ENCODE measurements at regions not wholly inside any gene's neighbourhood (a gene's known extent, or its start where the extent isn't known, plus 50 kb on each side); places are given as distances from the start of the nearest gene placed in this dataset.

DNA sequence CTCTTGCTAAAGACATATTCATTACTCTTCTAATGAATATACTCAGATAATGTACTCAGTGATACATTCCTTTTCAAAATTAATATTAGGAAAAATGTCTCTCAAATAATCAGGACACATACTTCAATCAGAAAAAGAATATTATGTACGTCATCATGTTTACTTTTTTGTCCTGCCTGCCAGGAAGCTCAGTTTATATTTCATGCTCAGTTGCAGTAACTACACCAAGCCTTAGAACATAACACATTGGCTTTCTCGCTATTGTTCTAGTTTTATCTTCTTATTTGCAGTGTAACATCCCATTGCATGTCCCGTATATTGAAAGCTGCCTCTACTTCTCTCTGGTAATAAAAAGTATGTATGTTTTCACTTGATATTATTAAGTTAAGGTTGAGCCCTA is 181.5 kb upstream of the LPP start:
- H3K4me1 ChIP-seq (ENCODE audit: control insufficient read depth, insufficient read depth, low read length): peaks cover 14% of the 10 kb centered on the region
- DNase-seq (ENCODE audit: low read depth, low spot score) (no peak), FAIRE-seq (no peak), ATAC-seq (no peak)
- SMC1A ChIA-PET (ENCODE audit: uncharacterized antibody, unreplicated experiment): interaction anchor here (1.0 to 1.2 kb wide), 2 partner anchors 45 to 54 kb away, joined by 3 to 4 read pairs; no protein-coding TSS in a partner anchor
- POLR2A ChIA-PET: interaction anchor here (0.5 to 0.7 kb wide), 2 partner anchors 172 to 422 kb away, joined by 3 to 5 read pairs; no protein-coding TSS in a partner anchor
- H3K79me2 ChIP-seq (ENCODE audit: control insufficient read depth, insufficient read depth, low read length): no peaks in the 10 kb centered on the region
- H3K36me3 ChIP-seq (ENCODE audit: control insufficient read depth in 2 of 2, insufficient read depth in 2 of 2, low read length in 1 of 2): no peaks in the 10 kb centered on the region
- H3K9me3 ChIP-seq (replicated peaks; ENCODE audit: control insufficient read depth, insufficient read depth, low read length): no peaks in the 10 kb centered on the region
- no peak overlapping the region for H3K4me3 ChIP-seq
- 0% methylated on average over 3 of the region's 3 CpGs for WGBS (ENCODE audit: insufficient coverage, insufficient replicate concordance, low lambda C conversion rate, missing lambda C conversion rate)
- BruUV-seq (replicated peaks): no TSS peak
- no peak overlapping the region for H3K9ac ChIP-seq (ENCODE audit: control insufficient read depth, insufficient read depth, low read length)
- CTCF ChIA-PET: interaction anchor here (0.9 kb wide), 2 partner anchors 225 to 257 kb away, joined by 3 read pairs; no protein-coding TSS in a partner anchor
- H2AFZ ChIP-seq (ENCODE audit: control insufficient read depth, low read depth, low read length): no peak overlapping the region
- H3K4me2 ChIP-seq (ENCODE audit: control insufficient read depth, insufficient read depth): no peak overlapping the region
- no peaks in the 10 kb centered on the region for H4K20me1 ChIP-seq (ENCODE audit: control insufficient read depth, insufficient read depth)
- intact Hi-C loops (cut with micrococcal nuclease; ENCODE audit: unreplicated experiment): loop anchor here (10.0 kb wide), 1 partner anchor 228 kb away; the partner anchor contains the start of gene BCL6
- H3K27me3 ChIP-seq (replicated peaks in 1 of 2; ENCODE audit: control insufficient read depth in 2 of 2, insufficient read depth in 2 of 2, low read length in 1 of 2): peaks cover 2 to 4% of the 10 kb centered on the region in 2 experiments; a peak in 3 of 4 replicates
- RAD21 ChIA-PET (ENCODE audit: unreplicated experiment): no interaction called here
- no peak overlapping the region for H3K27ac ChIP-seq (ENCODE audit: control insufficient read depth, insufficient read depth)
- in situ Hi-C loops (cut with MboI): no loop called here
- TF ChIP-seq, protein P1, sequence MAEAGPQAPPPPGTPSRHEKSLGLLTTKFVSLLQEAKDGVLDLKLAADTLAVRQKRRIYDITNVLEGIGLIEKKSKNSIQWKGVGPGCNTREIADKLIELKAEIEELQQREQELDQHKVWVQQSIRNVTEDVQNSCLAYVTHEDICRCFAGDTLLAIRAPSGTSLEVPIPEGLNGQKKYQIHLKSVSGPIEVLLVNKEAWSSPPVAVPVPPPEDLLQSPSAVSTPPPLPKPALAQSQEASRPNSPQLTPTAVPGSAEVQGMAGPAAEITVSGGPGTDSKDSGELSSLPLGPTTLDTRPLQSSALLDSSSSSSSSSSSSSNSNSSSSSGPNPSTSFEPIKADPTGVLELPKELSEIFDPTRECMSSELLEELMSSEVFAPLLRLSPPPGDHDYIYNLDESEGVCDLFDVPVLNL (IDR thresholded peaks at IDR 0.05; ENCODE audit: low read depth, low read length): no peak
- TF ChIP-seq CREM (IDR thresholded peaks at IDR 0.05; ENCODE audit: low read depth) (no peak), NFIC (IDR thresholded peaks at IDR 0.05; ENCODE audit: low read depth, low read length) (no peak), BACH1 (IDR thresholded peaks at IDR 0.05; ENCODE audit: borderline replicate concordance) (no peak), RBBP5 (conservative IDR thresholded peaks at IDR 0.05) (no peak), TCF7 (IDR thresholded peaks at IDR 0.05; ENCODE audit: borderline replicate concordance) (no peak), SIN3A (IDR thresholded peaks at IDR 0.05; ENCODE audit: low read depth, low read length) (no peak), KLF5 (IDR thresholded peaks at IDR 0.05; ENCODE audit: partially characterized antibody) (no peak), RB1 (IDR thresholded peaks at IDR 0.05; ENCODE audit: borderline replicate concordance) (no peak), POLR2A (IDR thresholded peaks at IDR 0.05; ENCODE audit: low read depth, low read length) (no peak)
- TF ChIP-seq, protein P2, sequence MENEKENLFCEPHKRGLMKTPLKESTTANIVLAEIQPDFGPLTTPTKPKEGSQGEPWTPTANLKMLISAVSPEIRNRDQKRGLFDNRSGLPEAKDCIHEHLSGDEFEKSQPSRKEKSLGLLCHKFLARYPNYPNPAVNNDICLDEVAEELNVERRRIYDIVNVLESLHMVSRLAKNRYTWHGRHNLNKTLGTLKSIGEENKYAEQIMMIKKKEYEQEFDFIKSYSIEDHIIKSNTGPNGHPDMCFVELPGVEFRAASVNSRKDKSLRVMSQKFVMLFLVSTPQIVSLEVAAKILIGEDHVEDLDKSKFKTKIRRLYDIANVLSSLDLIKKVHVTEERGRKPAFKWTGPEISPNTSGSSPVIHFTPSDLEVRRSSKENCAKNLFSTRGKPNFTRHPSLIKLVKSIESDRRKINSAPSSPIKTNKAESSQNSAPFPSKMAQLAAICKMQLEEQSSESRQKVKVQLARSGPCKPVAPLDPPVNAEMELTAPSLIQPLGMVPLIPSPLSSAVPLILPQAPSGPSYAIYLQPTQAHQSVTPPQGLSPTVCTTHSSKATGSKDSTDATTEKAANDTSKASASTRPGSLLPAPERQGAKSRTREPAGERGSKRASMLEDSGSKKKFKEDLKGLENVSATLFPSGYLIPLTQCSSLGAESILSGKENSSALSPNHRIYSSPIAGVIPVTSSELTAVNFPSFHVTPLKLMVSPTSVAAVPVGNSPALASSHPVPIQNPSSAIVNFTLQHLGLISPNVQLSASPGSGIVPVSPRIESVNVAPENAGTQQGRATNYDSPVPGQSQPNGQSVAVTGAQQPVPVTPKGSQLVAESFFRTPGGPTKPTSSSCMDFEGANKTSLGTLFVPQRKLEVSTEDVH (IDR thresholded peaks at IDR 0.05; ENCODE audit: low read depth, partially characterized antibody): no peak
- TF ChIP-seq, protein P3, sequence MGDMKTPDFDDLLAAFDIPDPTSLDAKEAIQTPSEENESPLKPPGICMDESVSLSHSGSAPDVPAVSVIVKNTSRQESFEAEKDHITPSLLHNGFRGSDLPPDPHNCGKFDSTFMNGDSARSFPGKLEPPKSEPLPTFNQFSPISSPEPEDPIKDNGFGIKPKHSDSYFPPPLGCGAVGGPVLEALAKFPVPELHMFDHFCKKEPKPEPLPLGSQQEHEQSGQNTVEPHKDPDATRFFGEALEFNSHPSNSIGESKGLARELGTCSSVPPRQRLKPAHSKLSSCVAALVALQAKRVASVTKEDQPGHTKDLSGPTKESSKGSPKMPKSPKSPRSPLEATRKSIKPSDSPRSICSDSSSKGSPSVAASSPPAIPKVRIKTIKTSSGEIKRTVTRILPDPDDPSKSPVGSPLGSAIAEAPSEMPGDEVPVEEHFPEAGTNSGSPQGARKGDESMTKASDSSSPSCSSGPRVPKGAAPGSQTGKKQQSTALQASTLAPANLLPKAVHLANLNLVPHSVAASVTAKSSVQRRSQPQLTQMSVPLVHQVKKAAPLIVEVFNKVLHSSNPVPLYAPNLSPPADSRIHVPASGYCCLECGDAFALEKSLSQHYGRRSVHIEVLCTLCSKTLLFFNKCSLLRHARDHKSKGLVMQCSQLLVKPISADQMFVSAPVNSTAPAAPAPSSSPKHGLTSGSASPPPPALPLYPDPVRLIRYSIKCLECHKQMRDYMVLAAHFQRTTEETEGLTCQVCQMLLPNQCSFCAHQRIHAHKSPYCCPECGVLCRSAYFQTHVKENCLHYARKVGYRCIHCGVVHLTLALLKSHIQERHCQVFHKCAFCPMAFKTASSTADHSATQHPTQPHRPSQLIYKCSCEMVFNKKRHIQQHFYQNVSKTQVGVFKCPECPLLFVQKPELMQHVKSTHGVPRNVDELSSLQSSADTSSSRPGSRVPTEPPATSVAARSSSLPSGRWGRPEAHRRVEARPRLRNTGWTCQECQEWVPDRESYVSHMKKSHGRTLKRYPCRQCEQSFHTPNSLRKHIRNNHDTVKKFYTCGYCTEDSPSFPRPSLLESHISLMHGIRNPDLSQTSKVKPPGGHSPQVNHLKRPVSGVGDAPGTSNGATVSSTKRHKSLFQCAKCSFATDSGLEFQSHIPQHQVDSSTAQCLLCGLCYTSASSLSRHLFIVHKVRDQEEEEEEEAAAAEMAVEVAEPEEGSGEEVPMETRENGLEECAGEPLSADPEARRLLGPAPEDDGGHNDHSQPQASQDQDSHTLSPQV (IDR thresholded peaks at IDR 0.05): no peak
- TF ChIP-seq, protein P4, sequence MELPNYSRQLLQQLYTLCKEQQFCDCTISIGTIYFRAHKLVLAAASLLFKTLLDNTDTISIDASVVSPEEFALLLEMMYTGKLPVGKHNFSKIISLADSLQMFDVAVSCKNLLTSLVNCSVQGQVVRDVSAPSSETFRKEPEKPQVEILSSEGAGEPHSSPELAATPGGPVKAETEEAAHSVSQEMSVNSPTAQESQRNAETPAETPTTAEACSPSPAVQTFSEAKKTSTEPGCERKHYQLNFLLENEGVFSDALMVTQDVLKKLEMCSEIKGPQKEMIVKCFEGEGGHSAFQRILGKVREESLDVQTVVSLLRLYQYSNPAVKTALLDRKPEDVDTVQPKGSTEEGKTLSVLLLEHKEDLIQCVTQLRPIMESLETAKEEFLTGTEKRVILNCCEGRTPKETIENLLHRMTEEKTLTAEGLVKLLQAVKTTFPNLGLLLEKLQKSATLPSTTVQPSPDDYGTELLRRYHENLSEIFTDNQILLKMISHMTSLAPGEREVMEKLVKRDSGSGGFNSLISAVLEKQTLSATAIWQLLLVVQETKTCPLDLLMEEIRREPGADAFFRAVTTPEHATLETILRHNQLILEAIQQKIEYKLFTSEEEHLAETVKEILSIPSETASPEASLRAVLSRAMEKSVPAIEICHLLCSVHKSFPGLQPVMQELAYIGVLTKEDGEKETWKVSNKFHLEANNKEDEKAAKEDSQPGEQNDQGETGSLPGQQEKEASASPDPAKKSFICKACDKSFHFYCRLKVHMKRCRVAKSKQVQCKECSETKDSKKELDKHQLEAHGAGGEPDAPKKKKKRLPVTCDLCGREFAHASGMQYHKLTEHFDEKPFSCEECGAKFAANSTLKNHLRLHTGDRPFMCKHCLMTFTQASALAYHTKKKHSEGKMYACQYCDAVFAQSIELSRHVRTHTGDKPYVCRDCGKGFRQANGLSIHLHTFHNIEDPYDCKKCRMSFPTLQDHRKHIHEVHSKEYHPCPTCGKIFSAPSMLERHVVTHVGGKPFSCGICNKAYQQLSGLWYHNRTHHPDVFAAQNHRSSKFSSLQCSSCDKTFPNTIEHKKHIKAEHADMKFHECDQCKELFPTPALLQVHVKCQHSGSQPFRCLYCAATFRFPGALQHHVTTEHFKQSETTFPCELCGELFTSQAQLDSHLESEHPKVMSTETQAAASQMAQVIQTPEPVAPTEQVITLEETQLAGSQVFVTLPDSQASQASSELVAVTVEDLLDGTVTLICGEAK (IDR thresholded peaks at IDR 0.05; ENCODE audit: borderline replicate concordance): no peak
